K562 (cell line): ENCODE measurements at regions not wholly inside any gene's neighbourhood (a gene's known extent, or its start where the extent isn't known, plus 50 kb on each side); places are given as distances from the start of the nearest gene placed in this dataset.

Experiments used
- CTCF ChIP-seq, 3 experiments: IDR thresholded peaks in 2 of 3; conservative IDR thresholded peaks in 1 of 3; 2 replicates each; pipeline ENCODE4 v1.5.1; 2011 to 2012; ENCODE audit warnings: low read length in 3 of 3, mild to moderate bottlenecking in 3 of 3, control low read depth in 2 of 3, improper control_type of control experiment in 1 of 3, inconsistent platforms in 1 of 3, low read depth in 1 of 3, mixed read lengths in 1 of 3, moderate library complexity in 1 of 3; ENCODE audit not compliant: insufficient read depth in 2 of 3
- EGR1 ChIP-seq: fragments of 450-650 bp; conservative IDR thresholded peaks from 2 replicates; pipeline ENCODE4 v1.6.1; 2017; ENCODE audit warnings: mild to moderate bottlenecking
- IRF9 ChIP-seq: fragments of 450-650 bp; IDR thresholded peaks from 2 replicates; pipeline ENCODE4 v1.6.1; 2016; ENCODE audit warnings: missing biosample characterization, missing genetic modification characterization
- USF1 ChIP-seq: sonication (generic); formaldehyde crosslinking; IDR thresholded peaks from 2 replicates; pipeline ENCODE4 v1.9.0; 2022; ENCODE audit warnings: mild to moderate bottlenecking, missing genetic modification reagents

GRCh38 chr2:65930259-65930658 lies 497.9 kb upstream of the SPRED2 start:
- no peak for TF ChIP-seq CTCF (IDR thresholded peaks at IDR 0.05 in 2 of 3, conservative IDR thresholded peaks at IDR 0.05 in 1 of 3; ENCODE audit: insufficient read depth in 2 of 3, low read depth in 1 of 3, low read length in 3 of 3)
- TF ChIP-seq IRF9 = no peak
- no peak for TF ChIP-seq USF1 (CRISPR knock-in tag)
- no peak for TF ChIP-seq EGR1
